GM18519 (cell line): ENCODE measurements at regions not wholly inside any gene's neighbourhood (a gene's known extent, or its start where the extent isn't known, plus 50 kb on each side); places are given as distances from the start of the nearest gene placed in this dataset.
"Not testable (repeated sequence)": the region's sequence is repeated elsewhere in the genome, so short reads cannot be mapped to it uniquely, and the experiment has no call there.

Experiments
- ATAC-seq: cut with Tn5 transposase; IDR thresholded peaks from one replicate; pipeline ENCODE4 v1.9.1; 2021; ENCODE audit warnings: mild to moderate bottlenecking, moderate library complexity; ENCODE audit not compliant: unreplicated experiment, low FRiP score

DNA sequence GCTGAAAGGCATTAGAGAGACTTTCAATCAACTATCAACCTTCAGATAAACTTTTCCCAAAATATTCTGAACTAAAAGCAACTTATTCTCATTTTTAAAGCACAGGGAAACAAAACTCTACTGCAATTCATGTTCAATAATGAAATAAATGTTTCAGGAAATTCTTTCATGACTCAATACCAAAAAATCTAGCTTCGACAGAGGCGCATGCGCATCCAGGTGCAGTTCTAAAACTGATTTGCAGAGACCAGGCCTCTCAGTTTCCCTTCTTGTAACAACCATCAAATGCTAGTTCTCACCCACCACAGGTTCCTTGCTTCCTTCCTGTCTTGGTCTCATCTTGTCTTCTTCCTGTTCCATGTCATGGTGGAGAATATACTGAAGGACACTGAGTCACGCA lies 55.3 kb upstream of the NRBF2 start:
- ATAC-seq: no peak

DNA sequence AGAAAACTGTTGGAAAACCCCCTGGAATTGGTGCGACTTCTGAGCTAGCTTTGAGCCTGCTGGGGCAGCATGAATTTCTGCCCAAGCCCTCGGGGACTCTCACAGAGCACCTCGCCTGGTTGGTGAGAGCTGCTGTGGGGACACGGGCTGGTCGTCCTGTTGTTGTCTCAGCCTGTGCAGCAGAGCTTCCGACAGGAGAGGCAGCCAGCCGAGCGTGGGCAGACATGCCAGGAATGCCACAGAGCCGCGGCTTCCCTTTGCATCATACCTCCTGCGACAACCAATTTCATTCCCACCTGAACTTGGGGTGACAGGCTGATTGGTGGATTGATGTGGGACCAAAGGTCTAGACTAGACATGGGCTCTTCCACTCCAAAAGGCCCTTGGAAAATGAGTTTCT lies 60.2 kb upstream of the NRBF2 start:
- no peak for ATAC-seq

DNA sequence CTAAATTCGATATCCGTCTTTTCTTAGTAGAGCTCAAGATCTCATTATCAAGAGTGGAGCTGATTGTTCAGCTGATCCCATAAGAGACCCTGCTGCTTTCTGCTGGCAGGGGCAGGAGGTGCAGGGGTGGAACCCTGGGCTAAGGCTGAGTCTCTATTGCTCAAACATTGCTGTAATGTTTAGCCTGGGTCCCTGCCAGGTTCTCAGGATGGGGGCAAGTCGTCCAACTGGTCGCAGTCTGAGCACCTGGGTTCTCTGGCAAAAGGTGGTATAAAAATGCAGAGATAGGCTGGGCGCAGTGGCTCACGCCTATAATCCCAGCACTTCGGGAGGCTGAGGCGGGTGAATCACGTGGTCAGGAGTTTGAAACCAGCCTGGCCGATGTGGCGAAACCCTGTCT lies 62.0 kb upstream of the NRBF2 start:
- no peak for ATAC-seq

DNA sequence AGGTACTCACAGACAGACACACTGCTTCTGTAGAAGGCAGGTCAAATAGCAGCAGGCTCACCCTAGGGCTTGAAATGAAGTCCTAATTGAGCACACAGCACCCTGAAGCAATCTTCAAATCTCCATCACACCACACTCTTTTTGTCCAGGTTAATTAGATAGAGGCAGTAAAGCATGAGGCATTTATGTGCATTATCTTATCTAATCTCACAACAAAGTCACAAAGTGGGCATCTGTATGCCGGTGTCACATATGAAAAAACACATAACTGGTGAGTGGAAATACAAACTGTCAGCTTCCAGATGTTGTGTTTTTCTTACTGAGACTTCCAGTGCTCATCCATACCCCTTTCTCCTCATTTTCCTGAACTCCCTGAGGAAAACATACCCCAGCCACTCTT lies 63.8 kb upstream of the NRBF2 start:
- ATAC-seq: no peak

DNA sequence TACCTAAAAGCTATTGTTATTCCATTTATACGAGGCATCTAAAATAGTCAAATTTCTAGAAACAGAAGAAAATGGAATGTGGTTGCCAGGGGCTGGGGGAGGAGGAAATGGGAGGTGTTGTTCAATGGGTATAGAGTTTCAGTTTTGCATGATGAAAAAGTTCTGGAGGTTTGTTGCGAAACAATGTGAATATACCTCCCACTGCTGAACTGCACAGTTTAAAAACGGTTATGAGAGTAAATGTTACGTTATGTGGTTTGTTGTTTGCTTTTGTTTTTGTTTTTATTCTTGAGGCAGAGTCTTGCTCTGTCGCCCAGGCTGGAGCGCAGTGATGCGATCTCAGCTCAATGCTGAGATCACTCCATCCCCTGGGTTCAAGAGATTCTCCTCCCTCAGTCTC lies 64.9 kb upstream of the NRBF2 start:
- no peak for ATAC-seq

DNA sequence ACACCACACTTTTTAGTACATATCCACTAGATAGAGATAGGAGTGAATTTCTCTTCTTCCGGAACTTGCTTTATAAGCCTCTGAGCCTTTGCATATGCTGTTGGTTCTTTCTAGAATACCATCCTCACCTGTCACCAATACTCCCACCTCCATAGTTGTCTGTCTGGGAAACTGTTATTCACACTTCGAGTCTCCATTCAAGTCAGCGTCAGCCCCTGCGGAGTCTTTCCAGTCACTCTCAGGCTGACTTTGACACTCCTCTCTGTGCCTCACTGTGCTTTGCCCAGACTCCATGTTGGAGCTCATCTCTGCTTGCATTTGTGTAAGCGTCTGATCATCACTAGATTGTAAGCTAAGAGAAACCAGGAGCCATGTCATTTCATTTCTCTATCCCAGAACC lies 66.5 kb upstream of the NRBF2 start:
- no peak for ATAC-seq

DNA sequence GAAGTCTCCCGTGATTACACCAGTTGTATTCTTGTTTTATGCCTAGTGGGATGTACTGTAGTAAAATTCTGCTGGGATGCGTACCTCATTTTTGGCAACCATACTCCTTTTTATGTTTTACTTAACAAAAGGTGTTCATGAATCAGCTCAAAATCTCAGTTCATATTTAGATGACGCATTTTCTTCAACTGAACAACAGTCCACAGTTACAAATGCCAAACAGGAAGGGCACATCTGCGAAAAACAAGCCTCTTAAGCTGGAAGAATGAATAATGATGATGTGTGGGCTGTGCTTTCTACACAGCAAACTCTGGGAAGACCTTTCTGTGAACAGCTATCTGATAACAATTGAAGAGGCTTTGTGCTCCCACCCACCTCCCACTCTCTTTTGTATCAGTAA lies 68.4 kb upstream of the NRBF2 start:
- no peak for ATAC-seq

DNA sequence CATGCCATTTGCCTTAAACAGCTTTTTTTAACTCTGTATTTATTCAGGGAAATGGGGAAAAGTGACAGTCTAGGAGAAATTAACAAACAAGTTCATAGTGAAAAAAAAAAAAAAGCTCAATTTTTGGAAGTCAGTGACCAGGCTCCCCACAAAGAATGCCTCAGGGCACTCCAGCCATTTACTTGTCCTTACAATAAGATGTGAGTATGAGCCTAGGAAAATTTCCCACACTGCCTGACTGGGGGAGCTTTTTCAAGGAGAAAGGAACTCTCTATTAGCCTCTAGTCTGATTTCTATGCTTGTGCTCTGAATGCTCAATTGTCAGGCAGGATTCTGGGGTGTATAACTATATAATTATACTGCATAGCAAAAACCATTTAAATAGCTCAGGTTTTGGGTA lies 74.9 kb upstream of the NRBF2 start:
- ATAC-seq: no peak

DNA sequence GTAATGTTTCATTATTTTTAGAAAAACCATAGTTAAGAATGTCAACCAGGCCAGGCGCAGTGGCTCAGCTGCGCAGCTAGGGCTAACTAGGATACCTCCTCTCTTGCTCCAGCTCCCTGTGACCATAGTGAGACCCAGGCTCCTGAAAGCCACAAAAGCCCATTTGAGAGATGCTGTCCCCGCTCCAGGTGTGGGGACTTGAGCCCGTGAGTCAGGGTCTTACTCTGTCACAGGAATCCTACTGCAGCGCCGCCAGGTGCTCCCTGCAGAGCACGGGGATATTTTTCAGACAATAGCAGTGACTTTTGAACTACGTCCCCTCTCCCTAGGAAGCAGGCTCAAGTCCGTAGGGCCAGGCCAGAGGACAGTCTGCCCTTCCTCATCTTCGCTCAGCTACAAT lies 75.6 kb upstream of the NRBF2 start:
- no peak for ATAC-seq

DNA sequence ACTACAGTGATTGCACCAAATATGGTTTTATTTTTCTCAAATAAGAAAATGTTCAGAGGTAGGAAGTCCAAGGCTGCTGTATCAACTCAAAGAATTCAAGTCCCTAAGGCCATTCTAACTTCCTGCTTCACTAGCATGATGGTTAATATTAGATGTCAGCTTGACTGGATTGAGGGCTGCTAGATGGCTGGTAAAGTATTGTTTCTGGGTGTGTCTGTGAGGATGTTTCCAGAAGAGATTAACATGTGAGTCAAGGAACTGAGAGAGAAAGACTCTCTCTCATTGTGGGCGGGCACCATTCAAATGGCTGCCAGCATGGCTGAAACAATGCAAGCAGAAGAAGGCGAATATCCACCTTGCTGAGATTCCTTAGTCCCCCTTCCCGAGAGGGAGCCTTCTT lies 77.4 kb upstream of the NRBF2 start:
- no peak for ATAC-seq

DNA sequence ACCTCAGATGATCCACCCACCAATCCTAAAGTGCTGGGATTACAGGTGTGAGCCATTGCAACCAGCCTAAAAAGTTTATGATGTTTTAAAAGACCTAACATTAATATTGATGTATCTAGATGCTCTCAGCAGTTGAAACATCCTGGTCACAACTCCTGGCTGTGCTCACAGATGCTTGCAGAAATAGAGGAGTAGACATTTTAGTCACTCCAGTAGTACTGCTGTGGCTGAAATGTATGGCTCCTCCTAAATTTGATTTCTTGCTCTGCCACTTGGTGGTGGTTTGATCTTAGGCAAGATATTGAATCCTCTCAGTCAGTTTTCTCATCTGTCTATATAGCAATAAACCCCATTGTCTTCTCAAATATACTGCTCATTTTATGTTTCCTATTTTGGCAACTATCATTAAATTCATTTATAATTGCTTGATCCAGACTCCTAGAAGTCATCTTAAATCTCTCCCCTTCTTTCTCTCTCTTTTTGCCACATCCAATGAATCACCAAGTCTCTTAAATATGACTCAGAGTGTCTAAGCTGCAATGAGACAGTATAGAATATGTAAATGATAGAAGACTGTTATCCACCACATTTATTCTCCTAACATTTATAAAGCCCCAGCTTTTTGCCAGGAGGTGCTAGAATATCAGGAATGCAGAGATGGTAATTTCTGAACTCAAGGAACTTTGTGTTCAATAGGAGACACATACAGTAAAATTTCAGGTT lies 78.1 kb upstream of the NRBF2 start:
- no peak for ATAC-seq

DNA sequence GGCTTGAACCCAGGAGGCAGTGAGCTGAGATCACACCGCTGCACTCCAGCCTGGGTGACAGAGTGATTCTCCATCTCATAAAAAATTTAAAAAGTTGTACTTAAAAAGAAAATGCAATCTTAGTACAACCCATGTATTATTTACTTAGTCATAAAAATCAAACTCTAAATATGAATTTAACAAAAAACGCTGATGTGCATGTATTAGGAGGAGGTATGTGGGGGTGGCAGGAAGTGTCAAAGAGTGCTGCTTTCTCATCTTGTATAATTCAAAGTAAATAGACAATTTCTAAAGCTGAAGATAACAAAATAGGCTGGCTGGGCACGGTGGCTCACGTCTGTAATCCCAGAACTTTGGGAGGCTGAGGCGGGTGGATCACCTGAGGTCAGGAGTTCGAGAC lies 81.0 kb upstream of the NRBF2 start:
- no peak for ATAC-seq

DNA sequence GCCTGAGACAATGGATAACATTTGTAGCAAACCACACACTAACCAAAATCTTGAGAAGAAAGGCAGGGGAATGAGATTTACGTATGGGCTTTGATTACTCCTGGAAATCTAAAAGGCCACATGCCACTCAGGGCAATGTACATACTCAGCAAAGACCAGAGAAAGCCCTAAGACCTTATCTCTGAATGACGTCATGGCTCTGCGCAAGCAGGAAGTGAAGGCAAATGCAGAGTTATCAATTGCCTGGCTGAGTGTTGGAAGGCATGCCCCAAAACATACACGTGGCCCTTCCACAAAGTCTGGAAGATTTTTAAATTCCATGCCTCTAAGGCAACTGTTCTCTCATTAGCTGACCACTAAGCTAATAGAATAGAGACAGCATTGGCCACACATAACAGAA lies 90.9 kb upstream of the NRBF2 start:
- no peak for ATAC-seq

DNA sequence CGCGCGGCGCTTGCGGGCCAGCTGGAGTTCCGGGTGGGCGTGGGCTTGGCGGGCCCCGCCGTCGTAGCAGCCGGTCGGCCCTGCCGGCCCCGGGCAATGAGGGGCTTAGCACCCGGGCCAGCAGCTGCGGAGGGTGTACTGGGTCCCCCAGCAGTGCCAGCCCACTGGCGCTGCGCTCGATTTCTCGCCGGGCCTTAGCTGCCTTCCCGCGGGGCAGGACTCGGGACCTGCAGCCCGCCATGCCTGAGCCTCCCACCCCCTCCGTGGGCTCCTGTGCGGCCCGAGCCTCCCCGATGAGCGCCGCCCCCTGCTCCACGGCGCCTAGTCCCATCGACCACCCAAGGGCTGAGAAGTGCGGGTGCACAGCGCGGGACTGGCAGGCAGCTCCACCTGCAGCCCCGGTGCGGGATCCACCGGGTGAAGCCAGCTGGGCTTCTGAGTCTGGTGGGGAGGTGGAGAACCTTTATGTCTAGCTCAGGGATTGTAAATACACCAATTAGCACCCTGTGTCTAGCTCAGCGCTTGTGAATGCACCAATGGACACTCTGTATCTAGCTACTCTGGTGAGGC lies 99.4 kb upstream of the NRBF2 start:
- not testable (repeated sequence) for ATAC-seq

DNA sequence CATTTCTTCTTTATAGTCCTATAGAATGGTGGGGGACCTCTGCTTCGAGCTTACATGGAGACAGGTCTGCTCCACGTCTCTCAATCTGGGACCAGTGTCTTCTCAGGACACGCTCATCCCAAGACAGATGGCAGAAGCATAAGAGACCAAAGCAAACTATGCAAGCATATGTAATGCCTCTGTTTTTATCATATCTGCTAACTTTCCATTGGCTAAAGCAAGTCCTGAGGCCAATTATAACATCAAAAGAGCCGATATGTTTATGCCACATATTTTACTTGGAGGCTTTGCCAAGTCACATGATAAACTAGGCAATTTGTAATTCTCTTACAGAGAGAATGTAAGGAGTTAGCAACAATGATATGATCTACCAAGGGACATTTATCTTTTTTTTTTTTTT lies 102.6 kb upstream of the NRBF2 start:
- ATAC-seq: no peak

DNA sequence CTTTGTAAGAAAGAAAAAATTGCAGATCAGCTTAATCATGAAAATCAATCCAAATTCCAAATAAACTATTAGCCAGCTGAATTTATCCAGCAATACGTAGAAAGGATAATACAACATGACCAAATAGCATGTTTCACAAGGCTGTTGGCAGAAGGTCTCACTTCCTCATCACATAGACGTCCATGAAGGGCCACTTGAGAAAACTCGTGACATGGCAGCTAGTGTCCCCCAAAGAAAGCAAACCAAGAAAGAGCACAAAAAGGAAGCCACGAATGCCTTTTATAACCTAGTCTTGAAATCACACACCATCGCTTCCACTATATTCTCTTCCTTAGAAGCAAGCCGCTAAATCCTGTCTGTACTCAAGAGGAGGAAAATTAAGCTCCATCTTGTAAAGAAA lies 105.6 kb upstream of the NRBF2 start:
- no peak for ATAC-seq

DNA sequence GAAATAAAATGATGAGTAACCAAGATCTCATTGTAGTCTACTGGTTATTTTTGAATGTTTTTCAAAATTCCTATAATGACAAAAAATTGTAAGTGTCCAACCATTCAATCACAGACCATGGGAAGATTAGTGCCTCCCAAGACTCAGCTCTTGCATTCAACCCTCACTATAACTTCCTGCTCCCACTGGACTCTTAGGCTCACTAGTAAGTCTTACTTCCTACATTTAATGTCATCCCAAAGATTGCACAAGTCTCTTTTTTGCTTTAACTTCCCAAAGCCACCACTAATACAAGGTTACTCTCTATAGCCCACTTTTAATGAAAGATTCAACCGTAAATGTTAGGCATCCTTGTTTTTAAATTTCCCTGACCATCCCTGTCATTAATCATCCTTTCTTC lies 111.9 kb upstream of the NRBF2 start:
- ATAC-seq: no peak

DNA sequence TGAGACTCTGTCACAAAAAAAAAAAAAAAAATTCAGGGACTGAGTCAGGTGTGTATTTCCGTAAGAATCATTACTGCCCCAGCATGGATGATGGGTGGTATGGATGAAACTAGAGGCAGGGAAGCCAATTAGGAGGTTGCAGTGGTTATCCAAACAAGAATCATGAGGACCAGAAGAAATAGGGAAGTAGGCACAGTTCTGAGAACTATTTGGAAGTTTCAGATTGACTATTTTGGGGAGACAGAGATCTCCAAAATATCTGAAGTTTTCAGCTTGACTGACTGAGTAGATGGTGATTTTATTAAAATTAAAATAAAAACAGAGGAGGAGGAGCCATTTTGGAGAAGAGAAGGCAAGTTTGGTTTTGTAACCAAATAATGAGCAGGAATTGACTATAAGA lies 119.4 kb upstream of the NRBF2 start:
- no peak for ATAC-seq

DNA sequence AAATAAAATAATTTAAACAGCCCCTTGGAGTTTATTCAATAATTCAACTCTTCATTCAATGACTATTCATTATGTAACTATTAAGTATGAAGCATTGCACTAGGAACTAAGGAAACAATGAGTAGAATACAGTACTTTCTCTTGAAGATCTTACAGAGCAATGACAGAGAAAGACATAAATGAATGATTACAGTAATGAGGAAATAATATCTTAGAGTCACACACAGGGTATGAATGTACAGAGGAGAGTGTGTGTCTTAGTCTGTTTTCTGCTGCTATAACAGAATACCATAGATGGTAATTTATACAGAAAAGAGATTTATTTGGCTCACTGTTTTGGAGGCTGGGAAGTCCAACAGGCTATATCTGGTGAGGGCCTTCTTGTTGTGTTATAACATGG lies 120.5 kb upstream of the NRBF2 start:
- no peak for ATAC-seq

DNA sequence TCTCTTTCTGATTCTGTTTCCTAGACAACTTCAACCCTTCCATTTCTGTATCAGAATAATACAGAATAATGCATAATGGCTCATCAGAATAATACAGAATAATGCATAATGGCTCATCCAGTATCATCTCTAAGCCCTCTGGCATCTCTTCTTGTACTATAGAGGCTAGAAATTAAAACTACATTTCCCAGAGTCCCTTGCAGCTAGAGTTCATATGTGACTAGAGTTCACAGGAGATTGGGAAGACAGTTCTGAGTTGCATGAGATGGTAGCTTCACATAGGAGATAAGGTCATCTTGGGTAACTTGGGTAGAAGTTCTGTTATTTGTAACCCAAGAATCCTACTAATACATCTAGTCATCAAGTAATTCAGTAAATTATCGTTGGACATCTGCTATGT lies 122.9 kb upstream of the NRBF2 start:
- no peak for ATAC-seq

DNA sequence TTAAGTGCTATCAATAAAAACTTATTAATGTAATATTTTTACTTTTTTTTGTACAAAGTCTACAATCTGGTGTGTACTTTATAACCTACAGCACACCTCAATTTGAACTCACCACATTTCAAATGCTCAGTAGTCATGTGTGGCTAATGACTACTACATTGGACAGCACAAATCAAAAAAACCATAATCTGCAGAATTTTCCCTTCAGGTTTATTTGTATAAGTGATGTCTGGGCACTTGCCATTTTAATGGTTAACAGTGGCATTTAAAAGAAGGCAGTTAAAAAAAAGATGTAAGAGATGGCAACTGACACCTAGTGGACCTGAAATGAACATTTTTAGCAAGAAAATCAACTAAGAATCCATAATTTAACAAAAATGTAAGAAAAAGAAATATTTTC lies 124.6 kb upstream of the NRBF2 start:
- no peak for ATAC-seq

DNA sequence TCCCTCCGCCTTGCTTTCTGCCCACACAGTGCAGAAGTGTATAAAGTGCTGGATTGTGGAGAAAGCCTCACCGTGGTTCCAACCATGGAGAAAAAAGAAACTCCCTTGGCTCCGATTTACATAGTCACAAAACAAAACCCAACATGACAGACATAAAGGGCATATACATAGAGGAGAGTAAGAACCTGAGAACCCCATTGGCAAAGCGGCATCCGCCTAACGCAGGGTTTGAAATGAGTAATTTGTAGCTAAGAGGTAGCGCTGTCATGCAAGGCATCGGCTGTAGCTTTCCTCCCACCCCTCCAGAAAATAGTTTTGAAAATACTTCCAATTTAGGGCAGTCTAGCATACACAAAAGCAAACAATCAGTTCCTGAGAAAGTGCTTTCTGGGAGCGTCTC lies 126.0 kb upstream of the NRBF2 start:
- no peak for ATAC-seq

DNA sequence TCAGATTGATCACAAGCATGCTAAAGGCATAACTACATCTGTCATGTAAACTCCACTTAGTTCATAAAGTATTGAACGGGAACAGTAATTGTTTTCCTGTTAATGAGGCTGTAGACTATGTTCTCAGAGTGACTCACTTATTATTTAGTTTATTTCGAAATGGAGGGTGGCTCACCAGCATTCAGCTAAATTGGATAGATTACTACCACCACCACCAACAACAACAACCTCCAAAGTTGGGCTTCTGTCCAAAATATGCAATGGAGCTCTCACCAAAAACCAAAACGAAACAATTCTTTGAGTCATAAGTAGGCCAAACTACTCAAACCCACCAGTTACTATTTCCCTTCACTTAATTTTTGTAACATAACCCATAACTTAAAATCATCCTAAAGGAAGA lies 127.9 kb upstream of the NRBF2 start:
- no peak for ATAC-seq
